DMS53 treated with DMSO at 0.1 percent for 48 hours (cell line): ENCODE measurements at regions not wholly inside any gene's neighbourhood (a gene's known extent, or its start where the extent isn't known, plus 50 kb on each side); places are given as distances from the start of the nearest gene placed in this dataset.
A peak's percentile ranks its signal among the peaks of the same experiment; 100 is the strongest.

Experiments used
- DNase-seq: peaks from one replicate; lab custom pipeline; 2025; ENCODE audit not compliant: unreplicated experiment; lab: John Stamatoyannopoulos, UW

- DNase-seq = no peak
Observed at GRCh38 chr2:120583121-120583520, 152.5 kb upstream of the GLI2 start.

GRCh38 chr2:120583851-120584570 lies 151.7 kb upstream of the GLI2 start:
- DNase-seq = no peak

- peak; percentile 42 for DNase-seq
Observed at GRCh38 chr2:120586507-120587278, 149.0 kb upstream of the GLI2 start.

GRCh38 chr2:120587279-120587996 lies 148.2 kb upstream of the GLI2 start:
- no peak for DNase-seq

GRCh38 chr2:120587997-120588336 lies 147.7 kb upstream of the GLI2 start:
- no peak for DNase-seq

- DNase-seq = no peak
Observed at GRCh38 chr2:120589771-120590608, 145.7 kb upstream of the GLI2 start.

- no peak for DNase-seq
Observed at GRCh38 chr2:120590841-120591240, 144.8 kb upstream of the GLI2 start.

- no peak for DNase-seq
Observed at GRCh38 chr2:120591572-120591971, 144.1 kb upstream of the GLI2 start.

GRCh38 chr2:120592084-120592483 lies 143.6 kb upstream of the GLI2 start:
- no peak for DNase-seq

GRCh38 chr2:120593921-120594686 lies 141.6 kb upstream of the GLI2 start:
- no peak for DNase-seq

- peak; percentile 5 for DNase-seq
Observed at GRCh38 chr2:120594856-120595685, 140.6 kb upstream of the GLI2 start.

- DNase-seq = no peak
Observed at GRCh38 chr2:120595739-120596138, 139.9 kb upstream of the GLI2 start.

- no peak for DNase-seq
Observed at GRCh38 chr2:120596191-120596811, 139.4 kb upstream of the GLI2 start.

- no peak for DNase-seq
Observed at GRCh38 chr2:120596990-120597594, 138.6 kb upstream of the GLI2 start.

GRCh38 chr2:120597595-120598193 lies 138.0 kb upstream of the GLI2 start:
- no peak for DNase-seq

- DNase-seq = no peak
Observed at GRCh38 chr2:120598416-120598815, 137.3 kb upstream of the GLI2 start.

- no peak for DNase-seq
Observed at GRCh38 chr2:120599072-120599471, 136.6 kb upstream of the GLI2 start.

- DNase-seq = no peak
Observed at GRCh38 chr2:120599656-120600055, 136.0 kb upstream of the GLI2 start.
